ENCODE measurements at regions not wholly inside any gene's neighbourhood (a gene's known extent, or its start where the extent isn't known, plus 50 kb on each side); places are given as distances from the start of the nearest gene placed in this dataset.

GRCh38 chr7:120033114-120033513 lies 239.9 kb upstream of the KCND2 start:
- H3K4me3 ChIP-seq: no peak overlapping the region
- no peaks in the 10 kb centered on the region for H3K9me3 ChIP-seq
- intact Hi-C loops (cut with DNase I): no loop called here

GRCh38 chr7:120039138-120039537 lies 233.8 kb upstream of the KCND2 start:
- Histone ChIP-seq H3K4me3 (no peak overlapping the region), H3K4me1 (no peaks in the 10 kb centered on the region), H3K36me3 (no peaks in the 10 kb centered on the region), H3K27me3 (no peaks in the 10 kb centered on the region), H3K9me3 (no peaks in the 10 kb centered on the region), H3K27ac (no peak overlapping the region)
- DNase-seq: no peak
- TF ChIP-seq CTCF (IDR thresholded peaks at IDR 0.05): no peak
- ATAC-seq: no peak
- intact Hi-C loops (cut with DNase I): no loop called here

More at GRCh38 chr7:120033114-120033513, 239.9 kb upstream of the KCND2 start:
- no peaks in the 10 kb centered on the region for H3K4me1 ChIP-seq
- no peaks in the 10 kb centered on the region for H3K27me3 ChIP-seq
- no peak overlapping the region for H3K27ac ChIP-seq
- no peak for DNase-seq
- H3K36me3 ChIP-seq: no peaks in the 10 kb centered on the region
- TF ChIP-seq CTCF (IDR thresholded peaks at IDR 0.05): no peak
- no peak for ATAC-seq

GRCh38 chr7:120041798-120042197 lies 231.2 kb upstream of the KCND2 start:
- DNase-seq: no peak
- Histone ChIP-seq H3K27me3 (no peaks in the 10 kb centered on the region), H3K4me1 (no peaks in the 10 kb centered on the region), H3K36me3 (no peaks in the 10 kb centered on the region), H3K27ac (no peak overlapping the region), H3K9me3 (no peaks in the 10 kb centered on the region), H3K4me3 (no peak overlapping the region)
- intact Hi-C loops (cut with DNase I): no loop called here
- ATAC-seq: no peak
- no peak for TF ChIP-seq CTCF (IDR thresholded peaks at IDR 0.05)

- Histone ChIP-seq H3K9me3 (no peaks in the 10 kb centered on the region), H3K27me3 (no peaks in the 10 kb centered on the region), H3K36me3 (no peaks in the 10 kb centered on the region), H3K4me1 (no peaks in the 10 kb centered on the region), H3K4me3 (no peak overlapping the region), H3K27ac (no peak overlapping the region)
- no peak for DNase-seq
- intact Hi-C loops (cut with DNase I): no loop called here
- ATAC-seq: no peak
- TF ChIP-seq CTCF (IDR thresholded peaks at IDR 0.05): no peak
These were observed 229.7 kb upstream of the KCND2 start for GRCh38 chr7:120043250-120043649.

GRCh38 chr7:120052884-120053382 lies 220.0 kb upstream of the KCND2 start:
- Histone ChIP-seq H3K4me3 (no peak overlapping the region), H3K27ac (peak overlapping the region; percentile 33), H3K36me3 (no peaks in the 10 kb centered on the region), H3K4me1 (no peaks in the 10 kb centered on the region), H3K27me3 (no peaks in the 10 kb centered on the region), H3K9me3 (no peaks in the 10 kb centered on the region)
- TF ChIP-seq CTCF (IDR thresholded peaks at IDR 0.05): no peak
- DNase-seq (no peak), ATAC-seq (peak; percentile 65)
- intact Hi-C loops (cut with DNase I): no loop called here

GRCh38 chr7:120053390-120053961 lies 219.5 kb upstream of the KCND2 start:
- intact Hi-C loops (cut with DNase I): no loop called here
- Histone ChIP-seq H3K27me3 (no peaks in the 10 kb centered on the region), H3K4me1 (no peaks in the 10 kb centered on the region), H3K9me3 (no peaks in the 10 kb centered on the region), H3K4me3 (no peak overlapping the region), H3K27ac (peak overlapping the region; percentile 33), H3K36me3 (no peaks in the 10 kb centered on the region)
- ATAC-seq: peak; percentile 49
- no peak for DNase-seq
- no peak for TF ChIP-seq CTCF (IDR thresholded peaks at IDR 0.05)
